T-helper 1 cell treated with Interleukin-12 subunit alpha and Interleukin-12 subunit beta and Interleukin-4 antibody, amounts not matched to agents 30 μg/mL and 1 μg/mL, for 36 hours (primary cell): ENCODE measurements at regions not wholly inside any gene's neighbourhood (a gene's known extent, or its start where the extent isn't known, plus 50 kb on each side); places are given as distances from the start of the nearest gene placed in this dataset.
"Not testable (repeated sequence)": the region's sequence is repeated elsewhere in the genome, so short reads cannot be mapped to it uniquely, and the experiment has no call there.

Experiments
- H3K27ac Mint-ChIP-seq: one replicate; pipeline ENCODE4 v1.8.0; 2021; ENCODE audit warnings: mild to moderate bottlenecking, mixed read lengths
- H3K27me3 Mint-ChIP-seq: one replicate; pipeline ENCODE4 v1.8.0; 2021; ENCODE audit warnings: low read depth, mixed read lengths
- H3K36me3 Mint-ChIP-seq: one replicate; pipeline ENCODE4 v1.8.0; 2021; ENCODE audit warnings: low read depth, mixed read lengths
- H3K4me1 Mint-ChIP-seq: one replicate; pipeline ENCODE4 v1.8.0; 2021; ENCODE audit warnings: low read depth, mixed read lengths
- H3K4me3 Mint-ChIP-seq: one replicate; pipeline ENCODE4 v1.8.0; 2021; ENCODE audit warnings: mild to moderate bottlenecking, moderate library complexity, mixed read lengths
- H3K9me3 Mint-ChIP-seq: one replicate; pipeline ENCODE4 v1.8.0; 2021; ENCODE audit warnings: mixed read lengths

DNA sequence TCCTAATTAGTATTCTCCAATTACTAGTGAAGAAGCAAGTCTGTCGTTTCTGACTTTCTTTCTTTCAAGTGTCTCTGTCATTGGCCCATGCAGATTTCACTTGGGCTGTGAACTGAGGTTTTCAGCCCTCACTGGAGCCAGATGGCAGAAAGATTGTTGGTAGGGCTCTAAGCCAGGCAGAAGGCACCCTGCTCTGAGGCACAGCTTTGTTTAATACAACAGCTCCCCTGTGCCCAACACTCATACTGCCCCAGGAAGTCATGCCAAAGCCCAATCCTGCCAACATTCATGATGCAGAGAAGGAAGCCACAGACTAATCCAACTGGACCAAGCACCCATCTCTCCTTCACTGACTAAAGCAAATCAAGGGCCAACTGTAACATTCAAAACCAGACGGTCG, 117.1 kb upstream of the FRG1 start:
- H3K4me3 Mint-ChIP-seq, result no peak overlapping the region
- no peaks in the 10 kb centered on the region for H3K9me3 Mint-ChIP-seq
- no peak overlapping the region for H3K27ac Mint-ChIP-seq
- no peaks in the 10 kb centered on the region for H3K4me1 Mint-ChIP-seq
- no peaks in the 10 kb centered on the region for H3K36me3 Mint-ChIP-seq
- H3K27me3 Mint-ChIP-seq, result no peaks in the 10 kb centered on the region

DNA sequence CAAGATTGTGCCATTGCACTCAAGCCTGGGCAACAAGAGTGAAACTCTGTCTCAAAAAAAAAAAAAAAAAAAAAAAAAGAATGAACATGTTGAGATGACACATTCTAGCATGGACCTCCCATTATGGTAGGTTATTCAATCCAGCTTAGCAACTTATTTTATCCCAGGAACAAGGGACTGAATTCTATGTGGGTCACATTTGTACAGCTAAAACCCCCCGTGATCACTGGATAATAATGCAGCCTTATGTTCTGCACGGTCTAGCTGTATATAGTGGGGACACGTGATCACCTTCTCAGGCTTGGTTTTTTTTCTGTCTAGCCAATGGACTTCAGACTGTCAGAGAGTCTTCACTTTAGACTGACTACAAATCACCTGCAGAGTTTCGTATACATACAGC, 115.2 kb upstream of the FRG1 start:
- Mint-ChIP-seq H3K27ac (no peak overlapping the region), H3K9me3 (no peaks in the 10 kb centered on the region), H3K4me3 (no peak overlapping the region), H3K36me3 (no peaks in the 10 kb centered on the region), H3K4me1 (no peaks in the 10 kb centered on the region), H3K27me3 (no peaks in the 10 kb centered on the region)

DNA sequence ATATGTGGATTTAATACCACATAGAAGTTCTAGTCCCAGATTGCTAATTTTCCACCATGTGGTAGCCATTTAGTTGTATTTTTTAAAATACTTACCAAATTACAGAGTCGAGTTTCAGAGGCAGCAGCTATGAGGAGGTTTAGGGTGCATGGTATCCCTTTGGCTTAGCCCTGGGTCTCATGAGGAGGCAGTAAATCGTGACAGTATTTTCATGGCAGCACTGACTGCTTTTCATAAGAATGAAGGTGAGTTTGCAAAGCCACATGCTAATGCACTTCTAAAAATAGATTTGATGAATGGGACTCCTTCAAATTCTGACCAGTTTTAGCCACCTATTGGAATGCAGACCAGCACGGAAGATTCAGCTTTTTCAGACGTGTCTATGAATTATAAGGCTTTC, 114.0 kb upstream of the FRG1 start:
- no peak overlapping the region for H3K4me3 Mint-ChIP-seq
- no peaks in the 10 kb centered on the region for H3K36me3 Mint-ChIP-seq
- H3K27me3 Mint-ChIP-seq, result no peaks in the 10 kb centered on the region
- no peak overlapping the region for H3K27ac Mint-ChIP-seq
- H3K9me3 Mint-ChIP-seq, result no peaks in the 10 kb centered on the region
- H3K4me1 Mint-ChIP-seq, result no peaks in the 10 kb centered on the region

DNA sequence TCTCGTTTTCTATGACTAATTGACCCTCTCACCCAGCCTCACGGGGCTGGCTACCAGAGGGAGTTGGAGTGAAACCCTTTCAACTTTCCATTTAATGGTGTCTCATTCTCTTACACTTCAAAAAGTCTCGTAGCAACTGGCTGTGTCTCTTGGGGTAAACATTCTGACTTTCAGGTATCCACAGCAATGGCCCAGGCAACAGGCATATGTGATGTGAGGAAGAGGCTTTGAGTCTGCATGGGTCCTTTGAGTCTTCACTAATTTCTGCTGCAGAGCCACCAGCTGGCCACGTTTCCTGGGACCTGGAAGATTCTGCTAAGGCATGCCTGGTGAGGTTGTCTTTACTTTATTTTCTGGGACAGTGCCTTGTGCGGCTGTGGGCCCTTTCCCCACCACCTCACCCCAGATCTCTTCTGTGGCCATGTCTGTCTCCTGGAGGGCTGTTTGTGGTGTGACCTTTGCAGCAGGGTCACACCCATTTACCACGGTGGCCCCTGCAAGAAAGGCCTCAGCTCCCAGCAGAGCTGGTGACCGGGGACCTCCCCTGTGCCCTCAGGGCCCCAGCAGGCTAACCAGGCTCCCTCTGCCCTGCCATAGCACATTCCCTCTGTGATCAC, 112.5 kb upstream of the FRG1 start:
- Mint-ChIP-seq H3K27ac (no peak overlapping the region), H3K27me3 (no peaks in the 10 kb centered on the region), H3K4me1 (no peaks in the 10 kb centered on the region), H3K36me3 (no peaks in the 10 kb centered on the region), H3K9me3 (no peaks in the 10 kb centered on the region), H3K4me3 (no peak overlapping the region)

DNA sequence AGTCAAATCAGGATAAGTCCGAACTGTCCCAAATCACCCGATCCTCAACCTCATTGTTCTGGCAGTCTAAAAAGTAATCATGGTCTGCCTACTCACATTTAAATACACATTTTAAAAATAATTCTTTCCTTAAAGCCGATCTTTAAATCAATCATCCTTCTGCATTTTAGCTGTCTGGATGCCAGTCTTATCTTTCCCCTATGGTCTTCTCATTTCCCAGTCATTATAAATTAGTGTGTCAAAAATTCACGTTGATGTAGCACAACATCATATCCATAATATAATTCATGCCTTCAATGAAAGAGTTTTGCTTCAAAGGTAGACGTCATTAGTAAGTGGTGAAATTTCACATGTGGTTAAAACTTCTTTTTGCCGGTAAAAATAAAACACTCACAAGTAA, 108.1 kb upstream of the FRG1 start:
- H3K36me3 Mint-ChIP-seq, result no peaks in the 10 kb centered on the region
- no peak overlapping the region for H3K27ac Mint-ChIP-seq
- H3K27me3 Mint-ChIP-seq, result no peaks in the 10 kb centered on the region
- H3K4me3 Mint-ChIP-seq, result no peak overlapping the region
- H3K9me3 Mint-ChIP-seq, result no peaks in the 10 kb centered on the region
- no peaks in the 10 kb centered on the region for H3K4me1 Mint-ChIP-seq

DNA sequence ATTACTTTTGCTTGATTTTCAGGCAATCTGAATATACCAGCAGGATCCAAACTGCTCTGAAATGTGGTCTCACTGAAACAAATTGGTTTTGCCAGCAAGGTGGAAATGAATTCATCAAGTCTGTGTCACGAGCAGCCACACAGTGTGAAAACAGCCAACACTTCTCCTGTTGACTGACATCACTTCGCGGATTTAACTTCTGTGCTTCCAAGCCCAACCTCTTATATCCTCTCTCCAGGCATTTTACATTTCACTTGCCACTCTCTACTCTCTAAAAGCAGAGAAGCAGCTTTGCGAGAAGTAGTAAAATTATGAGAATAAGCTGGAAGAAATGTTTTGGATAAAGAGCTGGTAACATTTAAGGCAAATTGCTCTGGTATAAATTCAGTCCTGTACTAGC, 106.1 kb upstream of the FRG1 start:
- Mint-ChIP-seq H3K4me3 (no peak overlapping the region), H3K4me1 (no peaks in the 10 kb centered on the region), H3K27me3 (no peaks in the 10 kb centered on the region), H3K36me3 (no peaks in the 10 kb centered on the region), H3K27ac (no peak overlapping the region), H3K9me3 (no peaks in the 10 kb centered on the region)

DNA sequence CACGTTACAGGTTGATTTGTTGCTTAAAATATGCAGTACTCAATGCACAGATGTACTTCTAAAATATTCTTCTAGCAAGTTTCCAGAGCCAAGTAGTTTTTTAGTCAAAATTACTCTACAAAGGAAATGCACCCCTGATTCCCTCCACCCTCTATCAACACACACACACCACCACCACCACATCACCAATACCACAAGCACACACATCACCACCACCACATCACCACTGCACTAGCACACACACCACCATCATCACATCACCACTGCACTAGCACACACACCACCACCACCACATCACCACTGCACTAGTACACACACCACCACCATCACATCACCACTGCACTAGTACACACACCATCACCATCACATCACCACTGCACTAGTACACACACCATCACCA, 105.2 kb upstream of the FRG1 start:
- Mint-ChIP-seq H3K4me1 (no peaks in the 10 kb centered on the region), H3K27ac (no peak overlapping the region), H3K27me3 (no peaks in the 10 kb centered on the region), H3K4me3 (no peak overlapping the region), H3K36me3 (no peaks in the 10 kb centered on the region), H3K9me3 (no peaks in the 10 kb centered on the region)

DNA sequence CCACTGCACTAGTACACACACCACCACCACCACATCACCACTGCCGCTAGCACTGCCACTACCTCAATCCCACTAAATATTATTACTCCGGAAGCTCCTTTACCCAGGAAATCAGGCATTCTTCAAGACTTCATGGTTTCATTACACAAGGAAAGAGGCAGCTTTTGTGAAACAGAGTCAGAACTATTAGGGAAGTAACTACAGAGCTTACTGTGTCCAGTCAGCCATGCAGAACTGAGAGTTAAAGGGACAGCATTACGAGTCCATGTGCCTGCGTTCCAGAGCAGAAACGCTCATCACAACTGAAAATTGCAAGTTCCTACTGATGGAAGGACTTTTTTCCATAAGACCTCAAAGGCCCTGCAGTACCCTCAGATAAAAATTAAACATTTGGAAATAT, 103.2 kb upstream of the FRG1 start:
- H3K27ac Mint-ChIP-seq, result no peak overlapping the region
- H3K36me3 Mint-ChIP-seq, result no peaks in the 10 kb centered on the region
- no peaks in the 10 kb centered on the region for H3K27me3 Mint-ChIP-seq
- no peak overlapping the region for H3K4me3 Mint-ChIP-seq
- H3K4me1 Mint-ChIP-seq, result no peaks in the 10 kb centered on the region
- H3K9me3 Mint-ChIP-seq, result no peaks in the 10 kb centered on the region

DNA sequence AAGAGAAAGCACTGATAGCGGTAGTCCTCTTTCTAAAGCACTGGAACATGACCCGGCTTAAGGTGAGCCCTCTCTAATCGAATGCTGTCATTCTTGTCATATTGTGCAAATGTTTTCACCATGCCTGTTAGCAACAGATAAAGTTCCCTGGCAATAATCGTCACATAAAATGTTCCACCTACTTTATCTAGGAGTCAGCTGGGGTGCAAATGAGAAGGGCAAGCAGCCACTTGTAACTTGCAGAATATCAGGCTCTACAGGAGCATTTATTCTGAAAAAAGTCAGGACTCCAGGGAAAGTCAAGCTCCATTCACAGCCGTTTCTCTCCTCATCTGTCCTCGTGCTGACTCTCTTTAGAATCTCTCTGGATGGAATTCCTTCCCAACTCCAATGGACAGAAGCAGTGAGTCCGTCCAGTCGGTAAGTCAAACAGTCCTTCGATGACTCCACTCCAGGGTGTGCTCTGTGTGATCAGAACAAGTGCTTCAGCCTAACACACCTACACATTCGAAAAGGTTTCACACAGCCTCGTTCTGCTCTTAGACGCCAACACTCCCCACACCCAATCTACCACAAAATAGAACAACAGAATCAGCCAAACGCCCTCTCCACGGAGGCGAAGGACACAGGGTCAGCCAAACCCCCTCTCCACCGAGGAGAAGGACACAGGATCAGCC, 101.7 kb upstream of the FRG1 start:
- H3K27ac Mint-ChIP-seq, result no peak overlapping the region
- H3K4me3 Mint-ChIP-seq, result no peak overlapping the region

DNA sequence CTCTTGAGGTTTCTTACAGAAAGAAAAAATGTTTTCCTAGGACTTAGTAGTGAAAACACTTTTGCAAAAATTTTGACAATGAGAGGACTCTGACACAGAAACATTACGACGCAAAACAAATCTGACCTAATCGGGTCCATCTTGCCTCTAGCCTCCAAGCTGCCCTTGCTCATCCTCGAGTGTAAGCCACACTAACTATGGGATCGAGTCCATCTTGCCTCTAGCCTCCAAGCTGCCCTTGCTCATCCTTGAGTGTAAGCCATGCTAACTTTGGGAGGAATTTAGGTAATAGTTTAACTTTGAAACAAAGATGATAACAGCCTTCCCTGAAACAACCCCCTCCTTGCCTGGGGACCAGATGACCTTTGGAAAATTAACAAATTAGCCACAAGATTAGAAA, 100.3 kb upstream of the FRG1 start:
- H3K27me3 Mint-ChIP-seq, result no peaks in the 10 kb centered on the region
- no peaks in the 10 kb centered on the region for H3K9me3 Mint-ChIP-seq
- no peaks in the 10 kb centered on the region for H3K36me3 Mint-ChIP-seq
- H3K27ac Mint-ChIP-seq, result no peak overlapping the region
- H3K4me1 Mint-ChIP-seq, result no peaks in the 10 kb centered on the region
- no peak overlapping the region for H3K4me3 Mint-ChIP-seq

More for the DNA sequence above, 101.7 kb upstream of the FRG1 start:
- no peaks in the 10 kb centered on the region for H3K4me1 Mint-ChIP-seq
- H3K9me3 Mint-ChIP-seq, result no peaks in the 10 kb centered on the region
- no peaks in the 10 kb centered on the region for H3K27me3 Mint-ChIP-seq
- no peaks in the 10 kb centered on the region for H3K36me3 Mint-ChIP-seq

DNA sequence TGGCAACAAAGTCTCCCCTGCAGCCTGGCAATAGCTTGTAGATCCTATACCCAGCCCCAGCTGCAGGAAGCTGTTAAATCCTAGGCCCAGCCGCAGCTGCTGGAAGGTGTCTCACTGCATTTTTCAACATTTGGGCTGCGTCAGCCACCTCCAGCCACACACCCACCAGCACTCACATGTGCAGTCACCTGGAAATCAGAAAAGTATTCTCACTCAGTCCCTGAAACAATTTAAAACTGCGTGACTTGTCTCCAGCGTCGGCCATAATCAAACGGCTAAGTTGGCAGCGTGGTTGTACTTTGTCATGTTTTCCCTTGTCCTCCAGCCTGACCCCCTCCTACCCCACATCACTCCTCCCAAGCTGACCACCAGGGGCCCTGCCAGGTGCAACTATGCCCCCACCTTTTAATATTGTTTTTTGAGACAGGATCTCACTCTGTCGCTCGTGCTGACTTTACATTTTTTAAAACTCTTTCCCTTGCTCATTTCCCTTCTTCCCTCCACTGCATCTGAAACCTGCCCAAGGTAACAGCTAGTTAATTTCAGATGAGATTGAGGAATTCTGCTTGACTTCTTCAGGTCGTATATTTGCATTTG, 97.2 kb upstream of the FRG1 start:
- no peaks in the 10 kb centered on the region for H3K27me3 Mint-ChIP-seq

DNA sequence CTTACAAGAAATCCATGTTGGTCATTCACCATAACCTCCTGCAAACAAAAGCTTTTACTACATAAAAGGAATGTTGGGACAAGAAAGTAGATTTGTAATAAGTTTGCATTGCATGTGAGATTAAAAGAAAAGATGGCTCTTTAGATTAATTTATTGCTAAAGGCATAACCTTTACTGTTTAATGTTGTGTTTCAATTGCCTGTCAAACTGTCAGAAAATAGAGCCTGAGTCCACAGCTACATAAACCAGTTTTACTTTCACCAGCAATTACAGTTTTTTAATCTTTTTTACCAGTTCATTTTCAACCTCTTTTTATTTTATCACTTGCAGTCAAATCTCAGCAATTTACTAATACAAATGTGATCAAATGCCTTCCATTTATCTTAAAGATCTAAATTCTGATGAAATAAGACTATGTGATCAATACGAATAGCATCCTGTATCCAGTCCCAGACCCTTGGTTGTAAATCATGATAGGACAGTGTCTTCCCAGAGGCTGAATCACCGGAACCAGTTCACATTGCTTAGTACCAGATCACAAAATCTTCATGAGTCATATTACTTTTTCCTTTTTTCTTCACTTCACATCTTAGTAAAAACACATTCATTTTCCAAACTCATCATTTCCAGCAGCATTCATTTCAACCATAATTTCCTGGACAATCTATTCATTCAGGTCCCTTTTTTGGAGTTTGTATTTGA, 95.4 kb upstream of the FRG1 start:
- Mint-ChIP-seq H3K36me3 (peaks cover 2% of the 10 kb centered on the region), H3K27me3 (no peaks in the 10 kb centered on the region), H3K4me3 (no peak overlapping the region), H3K4me1 (no peaks in the 10 kb centered on the region), H3K9me3 (peaks cover 7% of the 10 kb centered on the region), H3K27ac (no peak overlapping the region)

More for the DNA sequence above, 97.2 kb upstream of the FRG1 start:
- Mint-ChIP-seq H3K9me3 (peaks cover 7% of the 10 kb centered on the region), H3K4me3 (no peak overlapping the region), H3K4me1 (no peaks in the 10 kb centered on the region), H3K27ac (no peak overlapping the region), H3K36me3 (peaks cover 2% of the 10 kb centered on the region)

DNA sequence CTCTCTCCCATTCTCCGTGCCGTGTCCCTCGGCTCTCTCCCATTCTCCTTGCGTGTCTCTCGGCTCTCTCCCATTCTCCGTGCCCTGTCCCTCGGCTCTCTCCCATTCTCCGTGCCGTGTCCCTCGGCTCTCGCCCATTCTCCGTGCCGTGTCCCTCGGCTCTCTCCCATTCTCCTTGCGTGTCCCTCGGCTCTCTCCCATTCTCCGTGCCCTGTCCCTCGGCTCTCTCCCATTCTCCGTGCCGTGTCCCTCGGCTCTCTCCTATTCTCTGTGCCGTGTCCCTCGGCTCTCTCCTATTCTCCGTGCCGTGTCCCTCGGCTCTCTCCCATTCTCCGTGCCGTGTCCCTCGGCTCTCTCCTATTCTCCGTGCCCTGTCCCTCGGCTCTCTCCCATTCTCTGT, 94.6 kb upstream of the FRG1 start:
- H3K36me3 Mint-ChIP-seq, H3K4me3 Mint-ChIP-seq, H3K27ac Mint-ChIP-seq, H3K9me3 Mint-ChIP-seq, H3K4me1 Mint-ChIP-seq, H3K27me3 Mint-ChIP-seq: not testable (repeated sequence)

DNA sequence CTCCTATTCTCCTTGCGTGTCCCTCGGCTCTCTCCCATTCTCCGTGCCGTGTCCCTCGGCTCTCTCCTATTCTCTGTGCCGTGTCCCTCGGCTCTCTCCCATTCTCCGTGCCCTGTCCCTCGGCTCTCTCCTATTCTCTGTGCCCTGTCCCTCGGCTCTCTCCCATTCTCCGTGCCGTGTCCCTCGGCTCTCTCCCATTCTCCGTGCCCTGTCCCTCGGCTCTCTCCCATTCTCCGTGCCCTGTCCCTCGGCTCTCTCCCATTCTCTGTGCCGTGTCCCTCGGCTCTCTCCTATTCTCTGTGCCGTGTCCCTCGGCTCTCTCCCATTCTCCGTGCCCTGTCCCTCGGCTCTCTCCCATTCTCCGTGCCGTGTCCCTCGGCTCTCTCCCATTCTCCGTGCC, 94.1 kb upstream of the FRG1 start:
- H3K9me3 Mint-ChIP-seq, H3K27me3 Mint-ChIP-seq, H3K36me3 Mint-ChIP-seq, H3K4me1 Mint-ChIP-seq, H3K27ac Mint-ChIP-seq, H3K4me3 Mint-ChIP-seq: not testable (repeated sequence)

DNA sequence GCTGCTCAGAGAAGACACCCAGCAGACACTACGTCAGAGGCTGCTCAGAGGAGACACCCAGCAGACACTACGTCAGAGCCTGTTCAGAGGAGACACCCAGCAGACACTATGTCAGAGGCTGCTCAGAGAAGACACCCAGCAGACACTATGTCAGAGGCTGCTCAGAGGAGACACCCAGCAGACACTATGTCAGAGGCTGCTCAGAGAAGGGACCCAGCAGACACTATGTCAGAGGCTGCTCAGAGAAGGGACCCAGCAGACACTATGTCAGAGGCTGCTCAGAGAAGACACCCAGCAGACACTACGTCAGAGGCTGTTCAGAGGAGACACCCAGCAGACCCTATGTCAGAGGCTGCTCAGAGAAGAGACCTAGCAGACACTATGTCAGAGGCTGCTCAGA, 92.0 kb upstream of the FRG1 start:
- not testable (repeated sequence) for H3K9me3 Mint-ChIP-seq, H3K36me3 Mint-ChIP-seq, H3K27me3 Mint-ChIP-seq, H3K4me1 Mint-ChIP-seq, H3K4me3 Mint-ChIP-seq, H3K27ac Mint-ChIP-seq
